H1 (cell line): ENCODE measurements at regions not wholly inside any gene's neighbourhood (a gene's known extent, or its start where the extent isn't known, plus 50 kb on each side); places are given as distances from the start of the nearest gene placed in this dataset.

Experiments
- EGR1 ChIP-seq: IDR thresholded peaks from 2 replicates; pipeline ENCODE4 v1.6.1; 2011; ENCODE audit warnings: low read depth, low read length, borderline replicate concordance
- POLR2AphosphoS5 ChIP-seq: IDR thresholded peaks from 2 replicates; pipeline ENCODE4 v1.6.1; 2011; ENCODE audit warnings: low read depth, low read length
- SAP30 ChIP-seq: fragments of 300-600 bp; sonication (generic); IDR thresholded peaks from 2 replicates; pipeline ENCODE4 v1.7.1; 2012; ENCODE audit warnings: low read length, moderate library complexity, mild to moderate bottlenecking, inconsistent platforms; ENCODE audit not compliant: insufficient read depth, insufficient replicate concordance
- TF ChIP-seq, protein P1 (sequence below): fragments of 300-600 bp; sonication (generic); IDR thresholded peaks from 2 replicates; pipeline ENCODE4 v1.7.1; 2012; ENCODE audit warnings: low read length, moderate library complexity, mild to moderate bottlenecking, inconsistent platforms; ENCODE audit not compliant: insufficient replicate concordance
- TF ChIP-seq, protein P2 (sequence below), 3 experiments: IDR thresholded peaks; 1 replicate in 2 of 3; 2 replicates in 1 of 3; pipeline versions ENCODE4 v1.5.1 to v1.6.1; 2011; ENCODE audit warnings: low read length in 3 of 3, mild to moderate bottlenecking in 3 of 3, inconsistent platforms in 2 of 3, low read depth in 1 of 3, moderate library complexity in 1 of 3; ENCODE audit not compliant: insufficient read depth in 1 of 3; ENCODE audit errors: control extremely low read depth in 1 of 3

DNA sequence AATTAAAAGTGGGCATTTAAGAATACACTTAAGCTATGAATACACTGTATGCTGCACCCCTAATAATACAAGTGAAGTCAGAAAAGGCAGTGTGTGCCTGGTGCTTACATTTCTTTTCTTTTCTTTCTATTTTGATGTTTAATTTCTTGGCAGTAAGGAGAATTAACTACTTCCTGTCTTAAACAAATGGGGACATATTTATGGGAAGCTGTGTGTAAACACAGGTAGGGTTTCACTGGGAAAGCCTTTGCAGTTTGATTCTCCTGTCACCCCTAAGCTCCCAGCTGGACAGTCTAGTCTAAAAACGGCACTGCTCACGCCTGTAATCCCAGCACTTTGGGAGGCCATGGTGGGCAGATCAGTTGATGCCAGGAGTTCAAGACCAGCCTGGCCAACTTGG, 146.0 kb downstream of the MIS18A start (continued):
- TF ChIP-seq SAP30: no peak
- TF ChIP-seq, protein P1, sequence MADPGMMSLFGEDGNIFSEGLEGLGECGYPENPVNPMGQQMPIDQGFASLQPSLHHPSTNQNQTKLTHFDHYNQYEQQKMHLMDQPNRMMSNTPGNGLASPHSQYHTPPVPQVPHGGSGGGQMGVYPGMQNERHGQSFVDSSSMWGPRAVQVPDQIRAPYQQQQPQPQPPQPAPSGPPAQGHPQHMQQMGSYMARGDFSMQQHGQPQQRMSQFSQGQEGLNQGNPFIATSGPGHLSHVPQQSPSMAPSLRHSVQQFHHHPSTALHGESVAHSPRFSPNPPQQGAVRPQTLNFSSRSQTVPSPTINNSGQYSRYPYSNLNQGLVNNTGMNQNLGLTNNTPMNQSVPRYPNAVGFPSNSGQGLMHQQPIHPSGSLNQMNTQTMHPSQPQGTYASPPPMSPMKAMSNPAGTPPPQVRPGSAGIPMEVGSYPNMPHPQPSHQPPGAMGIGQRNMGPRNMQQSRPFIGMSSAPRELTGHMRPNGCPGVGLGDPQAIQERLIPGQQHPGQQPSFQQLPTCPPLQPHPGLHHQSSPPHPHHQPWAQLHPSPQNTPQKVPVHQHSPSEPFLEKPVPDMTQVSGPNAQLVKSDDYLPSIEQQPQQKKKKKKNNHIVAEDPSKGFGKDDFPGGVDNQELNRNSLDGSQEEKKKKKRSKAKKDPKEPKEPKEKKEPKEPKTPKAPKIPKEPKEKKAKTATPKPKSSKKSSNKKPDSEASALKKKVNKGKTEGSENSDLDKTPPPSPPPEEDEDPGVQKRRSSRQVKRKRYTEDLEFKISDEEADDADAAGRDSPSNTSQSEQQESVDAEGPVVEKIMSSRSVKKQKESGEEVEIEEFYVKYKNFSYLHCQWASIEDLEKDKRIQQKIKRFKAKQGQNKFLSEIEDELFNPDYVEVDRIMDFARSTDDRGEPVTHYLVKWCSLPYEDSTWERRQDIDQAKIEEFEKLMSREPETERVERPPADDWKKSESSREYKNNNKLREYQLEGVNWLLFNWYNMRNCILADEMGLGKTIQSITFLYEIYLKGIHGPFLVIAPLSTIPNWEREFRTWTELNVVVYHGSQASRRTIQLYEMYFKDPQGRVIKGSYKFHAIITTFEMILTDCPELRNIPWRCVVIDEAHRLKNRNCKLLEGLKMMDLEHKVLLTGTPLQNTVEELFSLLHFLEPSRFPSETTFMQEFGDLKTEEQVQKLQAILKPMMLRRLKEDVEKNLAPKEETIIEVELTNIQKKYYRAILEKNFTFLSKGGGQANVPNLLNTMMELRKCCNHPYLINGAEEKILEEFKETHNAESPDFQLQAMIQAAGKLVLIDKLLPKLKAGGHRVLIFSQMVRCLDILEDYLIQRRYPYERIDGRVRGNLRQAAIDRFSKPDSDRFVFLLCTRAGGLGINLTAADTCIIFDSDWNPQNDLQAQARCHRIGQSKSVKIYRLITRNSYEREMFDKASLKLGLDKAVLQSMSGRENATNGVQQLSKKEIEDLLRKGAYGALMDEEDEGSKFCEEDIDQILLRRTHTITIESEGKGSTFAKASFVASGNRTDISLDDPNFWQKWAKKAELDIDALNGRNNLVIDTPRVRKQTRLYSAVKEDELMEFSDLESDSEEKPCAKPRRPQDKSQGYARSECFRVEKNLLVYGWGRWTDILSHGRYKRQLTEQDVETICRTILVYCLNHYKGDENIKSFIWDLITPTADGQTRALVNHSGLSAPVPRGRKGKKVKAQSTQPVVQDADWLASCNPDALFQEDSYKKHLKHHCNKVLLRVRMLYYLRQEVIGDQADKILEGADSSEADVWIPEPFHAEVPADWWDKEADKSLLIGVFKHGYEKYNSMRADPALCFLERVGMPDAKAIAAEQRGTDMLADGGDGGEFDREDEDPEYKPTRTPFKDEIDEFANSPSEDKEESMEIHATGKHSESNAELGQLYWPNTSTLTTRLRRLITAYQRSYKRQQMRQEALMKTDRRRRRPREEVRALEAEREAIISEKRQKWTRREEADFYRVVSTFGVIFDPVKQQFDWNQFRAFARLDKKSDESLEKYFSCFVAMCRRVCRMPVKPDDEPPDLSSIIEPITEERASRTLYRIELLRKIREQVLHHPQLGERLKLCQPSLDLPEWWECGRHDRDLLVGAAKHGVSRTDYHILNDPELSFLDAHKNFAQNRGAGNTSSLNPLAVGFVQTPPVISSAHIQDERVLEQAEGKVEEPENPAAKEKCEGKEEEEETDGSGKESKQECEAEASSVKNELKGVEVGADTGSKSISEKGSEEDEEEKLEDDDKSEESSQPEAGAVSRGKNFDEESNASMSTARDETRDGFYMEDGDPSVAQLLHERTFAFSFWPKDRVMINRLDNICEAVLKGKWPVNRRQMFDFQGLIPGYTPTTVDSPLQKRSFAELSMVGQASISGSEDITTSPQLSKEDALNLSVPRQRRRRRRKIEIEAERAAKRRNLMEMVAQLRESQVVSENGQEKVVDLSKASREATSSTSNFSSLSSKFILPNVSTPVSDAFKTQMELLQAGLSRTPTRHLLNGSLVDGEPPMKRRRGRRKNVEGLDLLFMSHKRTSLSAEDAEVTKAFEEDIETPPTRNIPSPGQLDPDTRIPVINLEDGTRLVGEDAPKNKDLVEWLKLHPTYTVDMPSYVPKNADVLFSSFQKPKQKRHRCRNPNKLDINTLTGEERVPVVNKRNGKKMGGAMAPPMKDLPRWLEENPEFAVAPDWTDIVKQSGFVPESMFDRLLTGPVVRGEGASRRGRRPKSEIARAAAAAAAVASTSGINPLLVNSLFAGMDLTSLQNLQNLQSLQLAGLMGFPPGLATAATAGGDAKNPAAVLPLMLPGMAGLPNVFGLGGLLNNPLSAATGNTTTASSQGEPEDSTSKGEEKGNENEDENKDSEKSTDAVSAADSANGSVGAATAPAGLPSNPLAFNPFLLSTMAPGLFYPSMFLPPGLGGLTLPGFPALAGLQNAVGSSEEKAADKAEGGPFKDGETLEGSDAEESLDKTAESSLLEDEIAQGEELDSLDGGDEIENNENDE: no peak
- no peak for TF ChIP-seq POLR2AphosphoS5
- no peak for TF ChIP-seq EGR1
- TF ChIP-seq, protein P2, sequence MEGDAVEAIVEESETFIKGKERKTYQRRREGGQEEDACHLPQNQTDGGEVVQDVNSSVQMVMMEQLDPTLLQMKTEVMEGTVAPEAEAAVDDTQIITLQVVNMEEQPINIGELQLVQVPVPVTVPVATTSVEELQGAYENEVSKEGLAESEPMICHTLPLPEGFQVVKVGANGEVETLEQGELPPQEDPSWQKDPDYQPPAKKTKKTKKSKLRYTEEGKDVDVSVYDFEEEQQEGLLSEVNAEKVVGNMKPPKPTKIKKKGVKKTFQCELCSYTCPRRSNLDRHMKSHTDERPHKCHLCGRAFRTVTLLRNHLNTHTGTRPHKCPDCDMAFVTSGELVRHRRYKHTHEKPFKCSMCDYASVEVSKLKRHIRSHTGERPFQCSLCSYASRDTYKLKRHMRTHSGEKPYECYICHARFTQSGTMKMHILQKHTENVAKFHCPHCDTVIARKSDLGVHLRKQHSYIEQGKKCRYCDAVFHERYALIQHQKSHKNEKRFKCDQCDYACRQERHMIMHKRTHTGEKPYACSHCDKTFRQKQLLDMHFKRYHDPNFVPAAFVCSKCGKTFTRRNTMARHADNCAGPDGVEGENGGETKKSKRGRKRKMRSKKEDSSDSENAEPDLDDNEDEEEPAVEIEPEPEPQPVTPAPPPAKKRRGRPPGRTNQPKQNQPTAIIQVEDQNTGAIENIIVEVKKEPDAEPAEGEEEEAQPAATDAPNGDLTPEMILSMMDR (IDR thresholded peaks at IDR 0.05; ENCODE audit: control extremely low read depth in 1 of 3, insufficient read depth in 1 of 3, low read depth in 1 of 3, low read length in 3 of 3): no peak
